GM19324 (cell line): ENCODE measurements at regions not wholly inside any gene's neighbourhood (a gene's known extent, or its start where the extent isn't known, plus 50 kb on each side); places are given as distances from the start of the nearest gene placed in this dataset.
"Not testable (repeated sequence)": the region's sequence is repeated elsewhere in the genome, so short reads cannot be mapped to it uniquely, and the experiment has no call there.

Source experiments
- ATAC-seq: cut with Tn5 transposase; IDR thresholded peaks from one replicate; pipeline ENCODE4 v1.9.1; 2021; ENCODE audit warnings: mild to moderate bottlenecking, moderate library complexity; ENCODE audit not compliant: unreplicated experiment, low FRiP score

- no peak for ATAC-seq
Observed at GRCh38 chr10:78441694-78442093, 408.0 kb downstream of the RPS24 start.

- ATAC-seq = no peak
Observed at GRCh38 chr10:78442836-78443550, 409.3 kb downstream of the RPS24 start.

DNA sequence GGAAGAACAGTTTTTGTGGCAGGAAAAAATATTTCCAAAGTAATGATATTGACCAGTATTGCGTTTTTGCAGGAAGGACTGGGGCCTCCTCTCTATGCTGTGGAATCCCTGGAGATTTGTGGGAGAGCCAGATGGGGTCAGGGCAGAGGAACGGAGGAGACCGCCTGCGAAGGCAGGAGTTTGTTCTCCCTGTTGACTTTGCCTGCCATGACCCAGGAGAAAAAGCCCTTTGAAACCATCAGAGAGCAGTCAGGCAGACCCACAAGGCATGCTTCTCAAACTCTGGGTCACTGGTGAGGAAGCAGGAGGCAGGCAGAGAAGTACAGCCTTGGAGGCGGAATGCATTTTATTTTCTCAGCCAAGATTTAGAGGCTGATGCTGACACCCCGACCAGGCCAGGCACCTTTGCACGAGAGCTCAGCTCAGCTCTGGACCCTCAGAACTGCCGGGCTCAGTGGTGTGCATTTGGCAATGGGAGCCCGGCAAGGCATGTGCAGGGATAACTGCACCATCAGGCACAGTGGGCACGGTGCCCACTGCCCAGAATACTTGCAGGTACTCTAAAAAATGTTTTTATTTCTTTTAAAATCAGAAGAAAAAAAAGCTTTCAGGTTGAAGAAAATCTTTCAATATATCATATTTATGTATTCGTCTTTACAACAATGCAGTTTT lies 410.4 kb downstream of the RPS24 start:
- no peak for ATAC-seq

GRCh38 chr10:78444741-78445140 lies 411.1 kb downstream of the RPS24 start:
- not testable (repeated sequence) for ATAC-seq

DNA sequence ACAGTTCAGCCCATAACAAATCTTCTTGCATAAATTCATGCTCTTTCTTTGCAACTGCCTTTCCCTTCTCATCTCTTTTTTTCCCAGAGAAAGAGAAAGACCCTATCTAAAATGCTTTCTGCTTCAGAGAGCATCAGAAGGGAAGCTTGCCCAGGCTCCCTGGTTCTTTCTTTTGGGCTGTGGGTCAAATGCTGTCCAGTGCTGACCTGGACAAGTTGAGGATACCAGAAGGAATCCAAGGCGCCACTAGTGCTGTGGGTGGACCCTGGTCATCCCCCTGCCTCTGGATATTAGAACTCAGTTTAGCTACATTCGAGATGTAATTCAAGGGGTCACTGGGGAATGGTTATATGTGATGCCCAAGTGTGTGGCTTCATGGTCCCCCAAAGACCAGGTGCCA lies 411.6 kb downstream of the RPS24 start:
- no peak for ATAC-seq

GRCh38 chr10:78448470-78448869 lies 414.8 kb downstream of the RPS24 start:
- no peak for ATAC-seq

GRCh38 chr10:78448994-78449418 lies 415.3 kb downstream of the RPS24 start:
- ATAC-seq = no peak

DNA sequence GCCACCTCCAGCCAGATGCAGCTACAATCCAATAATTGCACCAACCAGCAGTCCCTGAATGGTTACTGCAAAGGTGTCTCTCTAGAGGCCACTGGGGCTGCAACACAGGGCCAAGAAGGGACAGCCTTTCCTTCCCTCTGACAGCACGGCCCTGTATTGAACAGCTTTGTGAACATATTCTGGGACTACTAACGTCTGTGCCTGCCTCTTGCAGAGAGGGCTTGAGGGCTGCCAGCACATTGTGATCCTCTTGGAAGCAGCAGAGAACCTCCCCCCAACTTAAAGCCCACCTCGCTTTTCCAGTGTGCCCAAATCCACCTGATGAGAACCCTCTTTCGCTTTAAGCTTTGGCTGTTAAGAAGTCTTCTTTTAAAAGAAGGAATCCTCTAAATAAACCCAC lies 415.9 kb downstream of the RPS24 start:
- ATAC-seq = no peak

DNA sequence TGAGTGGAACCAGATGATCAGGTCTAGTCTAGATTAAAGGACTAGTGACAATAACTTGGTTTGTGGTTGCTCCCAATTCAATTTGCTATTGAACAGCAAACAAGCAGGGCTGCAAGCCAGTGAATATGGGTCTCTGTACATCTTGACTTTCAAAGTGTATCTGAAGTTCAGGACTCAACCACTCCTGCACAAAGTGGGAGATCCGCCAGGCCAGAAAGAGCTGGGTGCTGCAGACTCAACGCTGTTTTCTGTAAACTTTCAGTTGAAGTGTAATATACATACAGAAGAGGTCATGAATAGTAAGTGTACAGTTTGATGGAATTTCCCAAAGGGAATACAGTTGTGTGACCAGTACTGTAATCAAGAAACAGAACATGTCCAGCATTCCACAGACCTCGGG lies 416.6 kb downstream of the RPS24 start:
- ATAC-seq = no peak

GRCh38 chr10:78450807-78451485 lies 417.3 kb downstream of the RPS24 start:
- ATAC-seq = no peak

- ATAC-seq = no peak
Observed at GRCh38 chr10:78451592-78451991, 417.9 kb downstream of the RPS24 start.

DNA sequence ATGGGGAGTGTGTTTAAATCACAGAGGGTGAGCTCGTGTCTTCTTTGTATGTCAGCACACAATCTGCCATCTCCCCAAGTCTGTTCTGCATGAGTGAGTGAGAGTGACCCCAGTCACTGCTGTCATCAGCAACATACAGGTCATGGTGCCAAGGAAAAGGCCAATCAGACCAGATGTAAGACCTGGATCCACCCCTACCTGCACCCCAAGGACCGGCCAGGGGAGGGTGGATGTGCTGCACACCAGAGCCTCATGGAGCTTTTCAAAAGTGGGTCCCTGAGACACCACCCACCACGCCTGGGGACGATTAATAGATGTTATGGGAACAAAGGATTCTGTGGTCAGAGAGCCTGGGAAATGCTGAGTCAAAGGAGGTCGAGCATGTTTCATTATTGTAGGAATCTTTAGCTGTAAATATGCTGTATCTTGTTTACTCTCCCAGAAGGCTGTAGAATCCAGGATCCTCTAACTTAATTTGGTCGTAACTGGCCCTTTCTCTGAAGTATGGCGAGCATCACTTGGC lies 420.5 kb downstream of the RPS24 start:
- no peak for ATAC-seq

DNA sequence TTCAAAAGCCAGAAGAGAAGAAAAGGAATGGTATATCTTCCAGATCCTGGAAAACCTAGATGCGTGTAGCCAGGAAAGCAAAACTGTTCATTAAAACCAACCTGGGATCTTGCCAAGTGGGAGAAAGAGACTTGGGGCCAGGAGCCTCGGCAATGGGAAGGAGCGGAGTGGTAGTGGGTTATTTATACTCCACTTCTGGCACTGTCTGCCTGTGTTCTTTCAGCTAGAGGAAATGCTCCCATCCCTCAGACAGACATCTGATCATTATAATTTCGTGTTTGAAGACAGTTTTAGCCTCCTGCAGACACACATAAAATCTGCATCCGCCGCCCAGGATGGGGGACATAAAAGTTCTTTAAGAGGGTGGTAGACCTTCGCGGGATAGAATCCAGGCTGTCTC lies 421.6 kb downstream of the RPS24 start:
- no peak for ATAC-seq

- ATAC-seq = no peak
Observed at GRCh38 chr10:78455811-78456210, 422.1 kb downstream of the RPS24 start.

- ATAC-seq = no peak
Observed at GRCh38 chr10:78456649-78457400, 423.2 kb downstream of the RPS24 start.

GRCh38 chr10:78457804-78458482 lies 424.3 kb downstream of the RPS24 start:
- no peak for ATAC-seq

GRCh38 chr10:78458983-78459638 lies 425.4 kb downstream of the RPS24 start:
- no peak for ATAC-seq

- no peak for ATAC-seq
Observed at GRCh38 chr10:78459639-78460037, 426.0 kb downstream of the RPS24 start.

- ATAC-seq = no peak
Observed at GRCh38 chr10:78460204-78460603, 426.5 kb downstream of the RPS24 start.

DNA sequence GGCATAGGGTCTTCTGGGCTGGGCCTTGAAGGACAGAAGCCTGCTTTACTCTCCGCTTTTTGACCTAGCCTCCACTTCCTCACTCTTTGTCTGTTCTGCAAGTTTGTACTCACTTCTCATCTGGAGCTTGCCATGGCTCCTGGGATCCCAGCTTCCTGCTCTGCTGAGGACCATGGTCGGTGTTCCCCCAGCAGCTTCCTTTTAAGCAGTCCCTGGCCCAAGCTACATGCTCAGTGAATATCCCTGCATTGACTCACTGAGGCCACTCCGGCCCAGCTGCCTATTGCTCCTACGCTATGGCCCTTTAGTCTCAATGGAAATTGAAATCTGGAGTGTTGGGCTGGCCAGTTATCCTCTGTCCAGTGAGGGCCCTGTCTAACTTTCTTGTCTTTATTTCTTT lies 427.7 kb downstream of the RPS24 start:
- no peak for ATAC-seq
